HEK293 (cell line): ENCODE measurements at regions not wholly inside any gene's neighbourhood (a gene's known extent, or its start where the extent isn't known, plus 50 kb on each side); places are given as distances from the start of the nearest gene placed in this dataset.

Experiments
- CTCF ChIA-PET: fragments of 350-600 bp; formaldehyde crosslinking; extraction: SDS; loops from one replicate; lab custom pipeline; 2021; ENCODE audit warnings: antibody characterized with exemption; lab: Yijun Ruan, JAX
- POLR2A ChIA-PET: fragments of 300-600 bp; formaldehyde crosslinking; extraction: SDS; loops from one replicate; lab custom pipeline; 2020; ENCODE audit warnings: antibody characterized with exemption, inconsistent platforms; lab: Yijun Ruan, JAX
- H3K27ac ChIP-seq: fragments of 200-500 bp; sonication (Bioruptor generic); 2 replicates; pipeline ENCODE4 v1.5.1; 2014; ENCODE audit warnings: low read depth, low read length, control low read depth, inconsistent platforms; ENCODE audit errors: extremely low read depth
- H3K36me3 ChIP-seq, 2 experiments: fragments of 200-500 bp in 1 of 2; sonication (Bioruptor generic) in 1 of 2; 1 replicate in 1 of 2; 2 replicates in 1 of 2; pipeline ENCODE4 v1.5.1; 2014 to 2017; ENCODE audit warnings: inconsistent platforms in 2 of 2, low read length in 2 of 2; ENCODE audit not compliant: control insufficient read depth in 2 of 2, insufficient read depth in 1 of 2
- H3K4me1 ChIP-seq: fragments of 200-500 bp; sonication (Bioruptor generic); 2 replicates; pipeline ENCODE4 v1.5.1; 2014; ENCODE audit warnings: mild to moderate bottlenecking, low read length, inconsistent platforms; ENCODE audit not compliant: control insufficient read depth, insufficient read depth
- H3K4me3 ChIP-seq: 2 replicates; pipeline ENCODE4 v1.5.1; 2011; ENCODE audit warnings: low read depth, mild to moderate bottlenecking, control low read depth, low read length, moderate library complexity
- H3K9me3 ChIP-seq: fragments of 200-500 bp; sonication (Bioruptor generic); 2 replicates; pipeline ENCODE4 v1.5.1; 2014; ENCODE audit warnings: low read depth, low read length, inconsistent platforms; ENCODE audit not compliant: control insufficient read depth, insufficient read depth
- GLIS1 ChIP-seq: fragments of 450-650 bp; formaldehyde crosslinking; IDR thresholded peaks from 2 replicates; pipeline ENCODE4 v1.5.1; 2016; ENCODE audit warnings: missing biosample characterization, missing genetic modification characterization
- HOXD13 ChIP-seq: sonication (generic); formaldehyde crosslinking; IDR thresholded peaks from 2 replicates; pipeline ENCODE4 v1.8.0; 2022; ENCODE audit warnings: missing genetic modification reagents, borderline replicate concordance
- KLF8 ChIP-seq: fragments of 450-650 bp; formaldehyde crosslinking; IDR thresholded peaks from 2 replicates; pipeline ENCODE4 v1.5.1; 2016; ENCODE audit warnings: missing biosample characterization, missing genetic modification characterization
- ZBTB11 ChIP-seq: fragments of 450-650 bp; formaldehyde crosslinking; conservative IDR thresholded peaks from 2 replicates; pipeline ENCODE4 v1.5.1; 2016; ENCODE audit warnings: low read depth, missing biosample characterization, missing genetic modification characterization
- ZBTB48 ChIP-seq: fragments of 450-650 bp; formaldehyde crosslinking; IDR thresholded peaks from 2 replicates; pipeline ENCODE4 v1.5.1; 2016; ENCODE audit warnings: missing biosample characterization, missing genetic modification characterization
- ZNF157 ChIP-seq: fragments of 450-650 bp; formaldehyde crosslinking; IDR thresholded peaks from 2 replicates; pipeline ENCODE4 v1.5.1; 2016; ENCODE audit warnings: missing biosample characterization, missing genetic modification characterization
- ZNF169 ChIP-seq: fragments of 450-650 bp; formaldehyde crosslinking; IDR thresholded peaks from 2 replicates; pipeline ENCODE4 v1.5.1; 2016; ENCODE audit warnings: missing biosample characterization, missing genetic modification characterization
- ZNF184 ChIP-seq: fragments of 450-650 bp; IDR thresholded peaks from 2 replicates; pipeline ENCODE4 v1.5.1; 2018; ENCODE audit warnings: missing biosample characterization, mild to moderate bottlenecking, missing genetic modification characterization
- ZNF274 ChIP-seq, 2 experiments: fragments of 200-500 bp in 1 of 2; fragments of 450-650 bp in 1 of 2; sonication (Bioruptor generic) in 1 of 2; formaldehyde crosslinking in 1 of 2; IDR thresholded peaks; 2 replicates each; pipeline versions ENCODE4 v1.5.1 to v1.6.1; 2014 to 2016; ENCODE audit warnings: borderline replicate concordance in 1 of 2, inconsistent platforms in 1 of 2, low read length in 1 of 2, missing biosample characterization in 1 of 2, missing genetic modification characterization in 1 of 2
- ZNF292 ChIP-seq: fragments of 450-650 bp; formaldehyde crosslinking; IDR thresholded peaks from 2 replicates; pipeline ENCODE4 v1.5.1; 2016; ENCODE audit warnings: low read depth, missing biosample characterization, missing genetic modification characterization, borderline replicate concordance
- ZNF423 ChIP-seq: fragments of 450-650 bp; formaldehyde crosslinking; IDR thresholded peaks from 2 replicates; pipeline ENCODE4 v1.5.1; 2016; ENCODE audit warnings: missing biosample characterization, missing genetic modification characterization
- ZNF513 ChIP-seq: fragments of 450-650 bp; IDR thresholded peaks from 2 replicates; pipeline ENCODE4 v1.5.1; 2018; ENCODE audit warnings: missing biosample characterization, missing genetic modification characterization
- ZNF530 ChIP-seq: fragments of 450-650 bp; formaldehyde crosslinking; IDR thresholded peaks from 2 replicates; pipeline ENCODE4 v1.5.1; 2016; ENCODE audit warnings: low read depth, missing biosample characterization, missing genetic modification characterization
- ZNF548 ChIP-seq: fragments of 450-650 bp; formaldehyde crosslinking; IDR thresholded peaks from 2 replicates; pipeline ENCODE4 v1.5.1; 2016; ENCODE audit warnings: missing biosample characterization, missing genetic modification characterization
- ZNF585B ChIP-seq: fragments of 450-650 bp; formaldehyde crosslinking; IDR thresholded peaks from 2 replicates; pipeline ENCODE4 v1.5.1; 2016; ENCODE audit warnings: missing biosample characterization, missing genetic modification characterization
- ZNF610 ChIP-seq: fragments of 450-650 bp; formaldehyde crosslinking; IDR thresholded peaks from 2 replicates; pipeline ENCODE4 v1.5.1; 2016; ENCODE audit warnings: missing biosample characterization, missing genetic modification characterization, borderline replicate concordance
- ZNF621 ChIP-seq: fragments of 450-650 bp; formaldehyde crosslinking; IDR thresholded peaks from 2 replicates; pipeline ENCODE4 v1.5.1; 2017; ENCODE audit warnings: missing biosample characterization, missing genetic modification characterization
- ZNF777 ChIP-seq: fragments of 450-650 bp; formaldehyde crosslinking; IDR thresholded peaks from 2 replicates; pipeline ENCODE4 v1.5.1; 2017; ENCODE audit warnings: missing biosample characterization, missing genetic modification characterization, borderline replicate concordance
- TF ChIP-seq, protein P1 (sequence below): fragments of 450-650 bp; formaldehyde crosslinking; IDR thresholded peaks from 2 replicates; pipeline ENCODE4 v1.5.1; 2016; ENCODE audit warnings: missing biosample characterization, missing genetic modification characterization
- TF ChIP-seq, protein P2 (sequence below): fragments of 450-650 bp; formaldehyde crosslinking; IDR thresholded peaks from 2 replicates; pipeline ENCODE4 v1.5.1; 2016; ENCODE audit warnings: missing biosample characterization, missing genetic modification characterization, borderline replicate concordance
- TF ChIP-seq, protein P3 (sequence below): fragments of 450-650 bp; formaldehyde crosslinking; IDR thresholded peaks from 2 replicates; pipeline ENCODE4 v1.5.1; 2016; ENCODE audit warnings: missing biosample characterization, missing genetic modification characterization

DNA sequence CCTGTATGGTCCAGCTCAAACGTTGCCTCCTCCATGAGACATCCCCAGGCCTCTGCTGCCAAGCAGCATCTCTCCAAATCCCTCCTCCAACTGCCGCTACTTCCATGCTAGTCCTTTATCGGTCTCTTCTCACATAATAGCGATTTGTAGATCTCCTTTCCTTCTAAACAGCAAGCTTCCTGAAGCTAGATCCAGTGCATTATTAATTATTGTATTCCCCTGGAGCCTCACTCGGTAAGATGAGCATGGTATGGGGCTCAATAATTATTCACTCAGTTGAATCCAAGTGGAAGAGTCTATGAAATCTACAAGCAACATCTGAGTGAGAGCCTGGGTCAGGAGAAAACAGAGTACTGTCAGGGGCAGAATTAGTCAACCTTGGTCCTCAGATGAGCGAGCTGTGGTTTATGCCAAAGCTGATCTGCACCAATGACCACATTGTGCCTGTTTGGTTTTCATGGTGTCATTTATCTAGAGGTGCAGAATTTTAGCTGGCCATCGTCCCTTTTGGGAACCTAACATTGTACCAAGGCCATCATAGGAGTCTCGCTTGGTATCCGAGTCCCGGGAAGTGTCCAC lies 93.8 kb upstream of the UBE2E1 start:
- CTCF ChIA-PET: interaction anchor here (0.7 kb wide), 1 partner anchor 40 kb away, joined by 3 read pairs; no protein-coding TSS in a partner anchor
- Histone ChIP-seq H3K4me3 (no peak overlapping the region), H3K36me3 (no peaks in the 10 kb centered on the region), H3K9me3 (no peaks in the 10 kb centered on the region), H3K27ac (no peak overlapping the region)
- POLR2A ChIA-PET: no interaction called here
- TF ChIP-seq ZNF530 (tag by site-specific recombination) (no peak), ZNF548 (tag by site-specific recombination) (no peak), ZBTB11 (tag by site-specific recombination) (no peak), ZNF292 (no peak), GLIS1 (tag by site-specific recombination) (no peak), ZNF621 (tag by site-specific recombination) (no peak), ZNF585B (no peak), ZBTB48 (tag by site-specific recombination) (no peak), ZNF169 (tag by site-specific recombination) (no peak), HOXD13 (CRISPR knock-in tag) (no peak), ZNF274 (IDR thresholded peaks at IDR 0.05; ENCODE audit: low read length) (no peak), ZNF274 (tag by site-specific recombination; IDR thresholded peaks at IDR 0.05; ENCODE audit: borderline replicate concordance) (no peak), ZNF157 (no peak)
- TF ChIP-seq, protein P1, sequence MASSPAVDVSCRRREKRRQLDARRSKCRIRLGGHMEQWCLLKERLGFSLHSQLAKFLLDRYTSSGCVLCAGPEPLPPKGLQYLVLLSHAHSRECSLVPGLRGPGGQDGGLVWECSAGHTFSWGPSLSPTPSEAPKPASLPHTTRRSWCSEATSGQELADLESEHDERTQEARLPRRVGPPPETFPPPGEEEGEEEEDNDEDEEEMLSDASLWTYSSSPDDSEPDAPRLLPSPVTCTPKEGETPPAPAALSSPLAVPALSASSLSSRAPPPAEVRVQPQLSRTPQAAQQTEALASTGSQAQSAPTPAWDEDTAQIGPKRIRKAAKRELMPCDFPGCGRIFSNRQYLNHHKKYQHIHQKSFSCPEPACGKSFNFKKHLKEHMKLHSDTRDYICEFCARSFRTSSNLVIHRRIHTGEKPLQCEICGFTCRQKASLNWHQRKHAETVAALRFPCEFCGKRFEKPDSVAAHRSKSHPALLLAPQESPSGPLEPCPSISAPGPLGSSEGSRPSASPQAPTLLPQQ (tag by site-specific recombination): no peak
- TF ChIP-seq, all 188 proteins: peak for 0
- no peaks in the 10 kb centered on the region for H3K4me1 ChIP-seq

GRCh38 chr3:23712656-23713559 lies 92.8 kb upstream of the UBE2E1 start:
- H3K4me3 ChIP-seq: no peak overlapping the region
- H3K27ac ChIP-seq: no peak overlapping the region
- CTCF ChIA-PET: interaction anchor here (0.5 to 0.7 kb wide), 2 partner anchors 39 to 75 kb away, joined by 3 read pairs; no protein-coding TSS in a partner anchor
- H3K36me3 ChIP-seq: no peaks in the 10 kb centered on the region
- H3K4me1 ChIP-seq: no peaks in the 10 kb centered on the region
- POLR2A ChIA-PET: interaction anchor here (0.6 kb wide), 1 partner anchor 60 kb away, joined by 6 read pairs; no protein-coding TSS in a partner anchor
- no peaks in the 10 kb centered on the region for H3K9me3 ChIP-seq
- TF ChIP-seq ZNF513 (tag by site-specific recombination) (no peak), ZNF184 (tag by site-specific recombination) (no peak), ZNF423 (tag by site-specific recombination) (no peak), ZNF777 (tag by site-specific recombination) (no peak), KLF8 (tag by site-specific recombination) (no peak), ZNF610 (tag by site-specific recombination) (no peak)
- TF ChIP-seq, protein P2, sequence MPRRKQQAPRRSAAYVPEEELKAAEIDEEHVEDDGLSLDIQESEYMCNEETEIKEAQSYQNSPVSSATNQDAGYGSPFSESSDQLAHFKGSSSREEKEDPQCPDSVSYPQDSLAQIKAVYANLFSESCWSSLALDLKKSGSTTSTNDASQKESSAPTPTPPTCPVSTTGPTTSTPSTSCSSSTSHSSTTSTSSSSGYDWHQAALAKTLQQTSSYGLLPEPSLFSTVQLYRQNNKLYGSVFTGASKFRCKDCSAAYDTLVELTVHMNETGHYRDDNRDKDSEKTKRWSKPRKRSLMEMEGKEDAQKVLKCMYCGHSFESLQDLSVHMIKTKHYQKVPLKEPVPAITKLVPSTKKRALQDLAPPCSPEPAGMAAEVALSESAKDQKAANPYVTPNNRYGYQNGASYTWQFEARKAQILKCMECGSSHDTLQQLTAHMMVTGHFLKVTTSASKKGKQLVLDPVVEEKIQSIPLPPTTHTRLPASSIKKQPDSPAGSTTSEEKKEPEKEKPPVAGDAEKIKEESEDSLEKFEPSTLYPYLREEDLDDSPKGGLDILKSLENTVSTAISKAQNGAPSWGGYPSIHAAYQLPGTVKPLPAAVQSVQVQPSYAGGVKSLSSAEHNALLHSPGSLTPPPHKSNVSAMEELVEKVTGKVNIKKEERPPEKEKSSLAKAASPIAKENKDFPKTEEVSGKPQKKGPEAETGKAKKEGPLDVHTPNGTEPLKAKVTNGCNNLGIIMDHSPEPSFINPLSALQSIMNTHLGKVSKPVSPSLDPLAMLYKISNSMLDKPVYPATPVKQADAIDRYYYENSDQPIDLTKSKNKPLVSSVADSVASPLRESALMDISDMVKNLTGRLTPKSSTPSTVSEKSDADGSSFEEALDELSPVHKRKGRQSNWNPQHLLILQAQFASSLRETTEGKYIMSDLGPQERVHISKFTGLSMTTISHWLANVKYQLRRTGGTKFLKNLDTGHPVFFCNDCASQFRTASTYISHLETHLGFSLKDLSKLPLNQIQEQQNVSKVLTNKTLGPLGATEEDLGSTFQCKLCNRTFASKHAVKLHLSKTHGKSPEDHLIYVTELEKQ: no peak
- TF ChIP-seq, protein P3, sequence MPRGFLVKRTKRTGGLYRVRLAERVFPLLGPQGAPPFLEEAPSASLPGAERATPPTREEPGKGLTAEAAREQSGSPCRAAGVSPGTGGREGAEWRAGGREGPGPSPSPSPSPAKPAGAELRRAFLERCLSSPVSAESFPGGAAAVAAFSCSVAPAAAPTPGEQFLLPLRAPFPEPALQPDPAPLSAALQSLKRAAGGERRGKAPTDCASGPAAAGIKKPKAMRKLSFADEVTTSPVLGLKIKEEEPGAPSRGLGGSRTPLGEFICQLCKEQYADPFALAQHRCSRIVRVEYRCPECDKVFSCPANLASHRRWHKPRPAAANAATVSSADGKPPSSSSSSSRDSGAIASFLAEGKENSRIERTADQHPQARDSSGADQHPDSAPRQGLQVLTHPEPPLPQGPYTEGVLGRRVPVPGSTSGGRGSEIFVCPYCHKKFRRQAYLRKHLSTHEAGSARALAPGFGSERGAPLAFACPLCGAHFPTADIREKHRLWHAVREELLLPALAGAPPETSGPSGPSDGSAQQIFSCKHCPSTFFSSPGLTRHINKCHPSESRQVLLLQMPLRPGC (tag by site-specific recombination): no peak
